Hepatocyte (in vitro differentiated cells): ENCODE measurements at regions not wholly inside any gene's neighbourhood (a gene's known extent, or its start where the extent isn't known, plus 50 kb on each side); places are given as distances from the start of the nearest gene placed in this dataset.

Experiments used
- CTCF ChIP-seq: fragments of 200-600 bp; sonication (generic); IDR thresholded peaks from 2 replicates; pipeline ENCODE4 v1.5.1; 2016; ENCODE audit warnings: antibody characterized with exemption, mild to moderate bottlenecking; ENCODE audit not compliant: poor library complexity
- EZH2 ChIP-seq: fragments of 200-600 bp; sonication (generic); IDR thresholded peaks from 2 replicates; pipeline ENCODE4 v1.6.1; 2016; ENCODE audit warnings: antibody characterized with exemption, mild to moderate bottlenecking, borderline replicate concordance
- EZH2phosphoT487 ChIP-seq: fragments of 200-600 bp; sonication (generic); IDR thresholded peaks from one replicate; pipeline ENCODE4 v1.6.1; 2018; ENCODE audit warnings: antibody characterized with exemption, mild to moderate bottlenecking, low read depth, moderate library complexity; ENCODE audit not compliant: unreplicated experiment, severe bottlenecking

- TF ChIP-seq CTCF (no peak), EZH2phosphoT487 (no peak), EZH2 (no peak)
These were observed 192.7 kb upstream of the LRIG1 start for GRCh38 chr3:66693461-66694031.
